ENCODE measurements at regions not wholly inside any gene's neighbourhood (a gene's known extent, or its start where the extent isn't known, plus 50 kb on each side); places are given as distances from the start of the nearest gene placed in this dataset.

DNA sequence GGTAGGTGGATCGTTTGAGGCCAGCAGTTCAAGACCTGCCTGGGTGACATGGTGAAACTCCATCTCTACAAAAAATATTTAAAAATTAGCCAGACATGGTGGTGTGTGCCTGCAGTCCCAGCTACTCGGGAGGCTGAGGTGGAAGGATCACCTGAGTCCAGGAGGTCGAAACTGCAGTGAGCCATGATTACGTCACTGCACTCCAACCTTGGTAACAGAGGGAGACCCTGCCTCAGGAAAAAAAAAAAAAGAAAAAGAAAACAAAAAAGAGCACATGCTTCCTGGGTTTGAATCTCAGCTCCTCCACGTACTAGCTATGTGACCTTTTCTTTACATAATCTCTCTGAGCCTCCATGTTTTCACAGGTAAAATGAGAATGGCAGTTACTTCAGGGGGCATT is 86.3 kb upstream of the CALM2 start:
- no peak for TF ChIP-seq ZNF274 (IDR thresholded peaks at IDR 0.05; ENCODE audit: low read depth, low read length)
- TF ChIP-seq YY1 (IDR thresholded peaks at IDR 0.05; ENCODE audit: insufficient read depth, insufficient read length): no peak
- no peak for TF ChIP-seq SUZ12 (IDR thresholded peaks at IDR 0.05; ENCODE audit: extremely low read depth, insufficient read depth, insufficient read length)
